Smooth muscle cell (in vitro differentiated cells): ENCODE measurements at regions not wholly inside any gene's neighbourhood (a gene's known extent, or its start where the extent isn't known, plus 50 kb on each side); places are given as distances from the start of the nearest gene placed in this dataset.

Experiments
- DNase-seq: peaks from one replicate; lab custom pipeline; 2025; ENCODE audit not compliant: unreplicated experiment; lab: John Stamatoyannopoulos, UW
- H2AFZ ChIP-seq: fragments of 200-600 bp; sonication (generic); 2 replicates; pipeline ENCODE4 v1.6.0; 2016; ENCODE audit warnings: antibody characterized with exemption, low read depth, mild to moderate bottlenecking
- H3F3A ChIP-seq: fragments of 200-600 bp; sonication (generic); 2 replicates; pipeline ENCODE4 v1.6.0; 2017; ENCODE audit warnings: antibody characterized with exemption, low read depth
- H3K27ac ChIP-seq: fragments of 200-600 bp; sonication (generic); 2 replicates; pipeline ENCODE4 v1.5.1; 2016; ENCODE audit warnings: low read depth, mild to moderate bottlenecking
- H3K27me3 ChIP-seq: fragments of 200-600 bp; sonication (generic); 2 replicates; pipeline ENCODE4 v1.6.1; 2016; ENCODE audit warnings: low read depth, mild to moderate bottlenecking
- H3K36me3 ChIP-seq: fragments of 200-600 bp; sonication (generic); 2 replicates; pipeline ENCODE4 v1.5.1; 2016; ENCODE audit warnings: low read depth
- H3K4me1 ChIP-seq: fragments of 200-600 bp; sonication (generic); 2 replicates; pipeline ENCODE4 v1.5.1; 2016; ENCODE audit warnings: low read depth
- H3K4me2 ChIP-seq: fragments of 200-600 bp; sonication (generic); 2 replicates; pipeline ENCODE4 v1.6.0; 2016; ENCODE audit warnings: mild to moderate bottlenecking
- H3K4me3 ChIP-seq: fragments of 200-600 bp; sonication (generic); 2 replicates; pipeline ENCODE4 v1.5.1; 2016; ENCODE audit warnings: mild to moderate bottlenecking
- H3K79me2 ChIP-seq: fragments of 200-600 bp; sonication (generic); 2 replicates; pipeline ENCODE4 v1.6.0; 2016; ENCODE audit warnings: low read depth, mild to moderate bottlenecking
- H3K9ac ChIP-seq: fragments of 200-600 bp; sonication (generic); 2 replicates; pipeline ENCODE4 v1.6.0; 2016; ENCODE audit warnings: low read depth
- H3K9me3 ChIP-seq: fragments of 200-600 bp; sonication (generic); replicated peaks from 2 replicates; pipeline ENCODE4 v1.5.1; 2016; ENCODE audit warnings: low read depth
- H4K20me1 ChIP-seq: fragments of 200-600 bp; sonication (generic); 2 replicates; pipeline ENCODE4 v1.6.0; 2016; ENCODE audit warnings: low read depth
- CTCF ChIP-seq: fragments of 200-600 bp; sonication (generic); IDR thresholded peaks from 2 replicates; pipeline ENCODE4 v1.5.1; 2017; ENCODE audit warnings: borderline replicate concordance, mild to moderate bottlenecking, antibody characterized with exemption; ENCODE audit not compliant: insufficient read depth, poor library complexity, severe bottlenecking
- WGBS: methylation state at CpG from one replicate; pipeline ENCODE4 v1.1.7; 2016; ENCODE audit warnings: low lambda C conversion rate; 5-methylcytosine and 5-hydroxymethylcytosine counted together

GRCh38 chr12:75725521-75726111 is 214.2 kb upstream of the KRR1 start:
- no peak overlapping the region for H3K4me3 ChIP-seq
- H3K9ac ChIP-seq = no peak overlapping the region
- no peaks in the 10 kb centered on the region for H3K9me3 ChIP-seq
- H3K4me2 ChIP-seq = peak overlapping the region; percentile 41
- peak overlapping the region; percentile 80 for H3K27ac ChIP-seq
- no peak for TF ChIP-seq CTCF
- H3K79me2 ChIP-seq = no peaks in the 10 kb centered on the region
- H3K36me3 ChIP-seq = no peaks in the 10 kb centered on the region
- peak overlapping the region; percentile 13 for H2AFZ ChIP-seq
- H3F3A ChIP-seq = peaks cover 10% of the 10 kb centered on the region
- no peaks in the 10 kb centered on the region for H4K20me1 ChIP-seq
- peaks cover 32% of the 10 kb centered on the region for H3K4me1 ChIP-seq
- no peaks in the 10 kb centered on the region for H3K27me3 ChIP-seq
- no peak for DNase-seq
- WGBS = 36% methylated on average over 3 of the region's 3 CpGs

- no peak for TF ChIP-seq CTCF
- no peak for DNase-seq
- Histone ChIP-seq H3K79me2 (no peaks in the 10 kb centered on the region), H3K27ac (peak overlapping the region; percentile 80), H4K20me1 (no peaks in the 10 kb centered on the region), H3K9ac (no peak overlapping the region), H3K27me3 (no peaks in the 10 kb centered on the region), H3F3A (peaks cover 10% of the 10 kb centered on the region), H3K4me3 (no peak overlapping the region), H3K9me3 (no peaks in the 10 kb centered on the region), H3K4me2 (peak overlapping the region; percentile 41), H3K36me3 (no peaks in the 10 kb centered on the region), H2AFZ (no peak overlapping the region), H3K4me1 (peaks cover 32% of the 10 kb centered on the region)
- 1% methylated on average over 5 of the region's 5 CpGs for WGBS
These were observed 213.5 kb upstream of the KRR1 start for GRCh38 chr12:75724928-75725312.

GRCh38 chr12:75724307-75724927 is 213.0 kb upstream of the KRR1 start:
- Histone ChIP-seq H3K9ac (no peak overlapping the region), H3K4me1 (peaks cover 32% of the 10 kb centered on the region), H3K36me3 (no peaks in the 10 kb centered on the region), H3K79me2 (no peaks in the 10 kb centered on the region), H2AFZ (no peak overlapping the region), H4K20me1 (no peaks in the 10 kb centered on the region), H3K27me3 (no peaks in the 10 kb centered on the region), H3F3A (peaks cover 10% of the 10 kb centered on the region), H3K9me3 (no peaks in the 10 kb centered on the region), H3K4me2 (peak overlapping the region; percentile 41), H3K27ac (peak overlapping the region; percentile 80), H3K4me3 (no peak overlapping the region)
- DNase-seq = no peak
- TF ChIP-seq CTCF = no peak
- WGBS = 96% methylated on average over 11 of the region's 11 CpGs
